Jurkat, Clone E6-1 (cell line): ENCODE measurements at regions not wholly inside any gene's neighbourhood (a gene's known extent, or its start where the extent isn't known, plus 50 kb on each side); places are given as distances from the start of the nearest gene placed in this dataset.
"Not testable (repeated sequence)": the region's sequence is repeated elsewhere in the genome, so short reads cannot be mapped to it uniquely, and the experiment has no call there.

ENCODE experiments used
- DNase-seq: peaks from one replicate; pipeline ENCODE4 v3.0.0-alpha.2; 2011; ENCODE audit warnings: low read depth, low spot score
- H3K4me3 ChIP-seq: 2 replicates; pipeline ENCODE4 v1.5.1; 2011; ENCODE audit warnings: mild to moderate bottlenecking, low read length, control low read depth, moderate library complexity

DNA sequence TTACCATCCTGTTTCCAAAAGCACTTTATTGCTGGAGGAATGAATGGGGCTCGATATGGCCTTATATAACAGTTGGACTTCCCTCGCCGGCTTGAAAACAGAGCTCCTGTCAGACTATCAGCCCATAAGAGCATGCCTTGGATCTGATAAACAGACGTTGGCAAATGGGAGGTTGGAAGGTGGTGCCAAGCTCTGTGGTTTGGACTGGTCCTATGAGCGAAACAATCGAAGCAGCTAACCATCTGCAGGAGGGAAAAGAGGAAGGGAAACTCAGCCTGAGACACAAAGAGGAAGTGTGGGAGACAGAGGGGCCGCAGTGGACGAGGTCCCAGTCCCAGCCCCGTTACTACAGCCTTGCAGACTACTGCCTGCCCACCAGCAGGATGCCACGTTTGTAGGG lies 92.9 kb downstream of the TFAP2C start:
- DNase-seq, result no peak
- no peak overlapping the region for H3K4me3 ChIP-seq

DNA sequence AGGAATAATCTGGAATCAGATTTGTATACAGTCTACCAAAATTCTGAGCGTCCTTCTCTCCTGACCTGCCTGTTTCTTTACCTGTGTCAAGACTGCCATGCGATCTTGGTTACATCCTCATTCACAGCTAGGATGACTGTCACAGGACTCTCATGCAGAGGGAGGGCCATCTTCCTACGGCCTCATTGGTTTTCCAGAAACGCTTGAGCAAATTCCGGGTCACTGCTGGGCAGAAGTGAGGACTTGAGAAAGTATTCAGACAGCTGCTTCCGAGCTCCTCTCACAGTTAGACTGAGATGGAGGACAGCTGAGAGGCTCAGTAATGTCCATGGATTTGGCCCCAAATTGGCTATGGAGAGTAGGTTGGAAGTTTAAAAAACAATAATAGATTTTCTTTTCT lies 94.2 kb downstream of the TFAP2C start:
- no peak for DNase-seq

DNA sequence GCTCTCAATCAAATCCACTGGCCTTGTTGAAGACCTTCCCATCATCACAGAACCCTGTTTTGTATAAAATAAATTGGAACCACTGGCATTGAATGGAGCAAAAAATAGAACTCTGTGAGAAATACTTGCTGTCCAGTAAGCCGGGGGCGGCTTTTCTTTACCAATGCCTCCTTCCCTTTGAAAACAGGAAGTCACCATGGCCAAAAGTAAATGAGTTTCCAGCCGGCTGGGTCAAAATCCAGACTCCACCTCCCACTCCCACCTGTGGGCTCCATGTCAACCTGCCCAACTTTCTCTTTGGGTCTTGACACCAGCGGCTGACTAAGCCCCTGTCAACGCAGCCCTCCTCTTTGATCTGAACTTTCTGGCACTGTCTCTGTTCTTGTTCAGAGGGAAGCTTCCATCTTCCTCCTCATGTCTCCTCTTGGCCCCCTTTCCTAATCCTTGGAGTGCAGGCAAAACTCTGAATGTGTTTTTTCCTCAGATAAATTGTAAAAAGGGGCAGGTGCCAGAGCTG lies 95.2 kb downstream of the TFAP2C start:
- no peak overlapping the region for H3K4me3 ChIP-seq
- DNase-seq, result no peak

More for the DNA sequence above, 94.2 kb downstream of the TFAP2C start:
- no peak overlapping the region for H3K4me3 ChIP-seq

DNA sequence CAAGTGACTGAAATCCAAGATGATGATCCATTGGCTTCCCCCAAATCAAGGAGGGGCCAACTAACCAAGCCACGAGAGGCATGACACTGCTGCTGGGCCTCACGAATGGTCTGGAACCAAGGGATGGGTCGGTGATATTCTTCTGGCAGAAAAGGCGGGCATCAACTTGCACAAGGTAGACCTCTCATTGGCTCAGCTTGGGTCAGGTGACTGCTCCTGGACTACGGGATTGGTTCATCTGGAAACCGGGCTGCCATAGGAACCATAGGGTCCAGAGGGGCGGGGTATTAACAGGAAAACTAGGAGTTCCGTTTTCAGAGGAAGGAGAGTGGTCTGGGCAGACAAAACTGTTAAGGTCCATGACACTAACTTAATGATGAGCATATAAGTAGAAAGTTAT lies 100.9 kb downstream of the TFAP2C start:
- no peak overlapping the region for H3K4me3 ChIP-seq
- DNase-seq, result no peak

DNA sequence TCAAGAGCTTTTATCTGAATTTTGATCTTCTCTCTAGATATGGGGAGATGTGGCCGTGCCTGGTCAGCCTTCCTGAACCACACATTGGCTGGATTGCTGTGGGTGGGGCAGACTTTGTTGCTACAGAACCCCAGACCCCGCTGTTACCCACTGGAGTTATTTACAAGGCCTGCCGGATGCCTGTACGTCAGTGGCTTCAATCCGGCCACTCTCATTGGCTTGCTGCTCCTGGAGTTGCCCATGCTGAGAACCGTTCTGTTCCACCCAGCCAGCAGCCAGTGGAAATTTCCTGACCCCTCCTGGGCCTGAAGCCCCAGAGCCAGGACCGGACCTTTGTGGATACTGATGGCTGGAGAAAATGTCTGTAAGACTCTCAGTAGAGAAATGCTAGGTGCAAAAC lies 101.9 kb downstream of the TFAP2C start:
- DNase-seq, result no peak
- no peak overlapping the region for H3K4me3 ChIP-seq

DNA sequence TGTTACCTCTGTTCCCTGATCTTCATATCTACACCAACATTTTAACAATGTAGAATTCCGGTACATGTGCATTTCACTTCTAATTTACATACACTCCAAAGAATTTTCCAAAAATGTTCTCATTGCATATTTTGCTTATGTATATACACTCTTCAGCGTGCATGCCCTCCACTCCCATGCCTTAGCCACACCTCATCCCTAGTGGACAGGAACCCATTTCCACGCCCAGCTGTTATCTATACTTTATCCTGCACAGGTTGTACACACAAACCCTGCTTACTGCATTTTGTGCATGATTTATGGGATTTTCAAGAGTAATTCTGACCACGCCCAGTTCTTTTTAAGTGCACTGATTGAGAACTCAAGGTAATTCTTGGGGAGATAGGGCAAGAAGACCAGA lies 102.4 kb downstream of the TFAP2C start:
- no peak overlapping the region for H3K4me3 ChIP-seq
- no peak for DNase-seq

DNA sequence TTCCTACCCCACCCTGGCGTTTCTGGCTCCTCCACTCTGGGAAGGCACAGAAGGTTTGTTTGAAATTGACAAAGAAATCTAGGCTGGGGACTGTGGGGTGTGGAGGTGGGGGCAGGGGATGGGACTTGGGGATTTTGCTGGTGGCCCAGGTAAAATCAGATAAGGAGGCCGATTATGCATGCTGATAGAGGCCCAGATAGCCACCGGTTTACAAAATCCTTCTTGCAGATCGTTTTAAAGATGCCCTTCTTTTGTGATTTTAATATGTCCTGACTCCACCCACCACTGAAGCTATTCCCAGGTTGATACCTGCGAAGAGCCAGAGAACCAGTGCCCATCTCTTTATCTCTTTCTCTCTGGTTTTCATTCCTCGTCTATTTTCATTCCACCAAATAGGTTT lies 104.9 kb downstream of the TFAP2C start:
- DNase-seq, result no peak
- no peak overlapping the region for H3K4me3 ChIP-seq

DNA sequence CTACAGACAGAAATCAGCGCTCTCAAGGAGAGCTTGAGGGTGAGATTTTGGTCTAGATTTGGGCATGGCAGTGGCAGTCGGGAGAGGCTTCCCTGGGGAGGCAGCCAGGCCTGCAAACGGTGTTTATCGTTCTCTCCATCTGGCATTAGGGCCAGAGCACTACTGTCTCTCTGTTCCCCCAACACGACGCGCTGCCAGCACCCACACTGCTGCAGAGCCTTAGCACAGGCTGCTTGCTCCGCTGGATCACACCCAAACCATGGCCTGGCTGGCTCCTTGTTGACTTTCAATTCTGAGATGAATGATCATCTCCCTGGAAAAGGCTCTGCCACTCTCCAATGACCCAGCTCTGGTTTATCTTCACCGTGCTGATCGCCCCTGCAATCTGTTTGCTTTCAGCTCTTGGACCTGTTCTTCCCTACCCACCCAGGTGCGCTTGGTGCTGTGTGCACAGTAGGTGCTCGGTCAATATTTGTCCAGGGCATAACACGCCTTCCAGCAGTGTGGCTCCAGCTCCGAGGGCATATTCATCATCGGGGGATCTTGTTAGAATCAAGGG lies 106.1 kb downstream of the TFAP2C start:
- no peak for DNase-seq
- H3K4me3 ChIP-seq, result no peak overlapping the region

DNA sequence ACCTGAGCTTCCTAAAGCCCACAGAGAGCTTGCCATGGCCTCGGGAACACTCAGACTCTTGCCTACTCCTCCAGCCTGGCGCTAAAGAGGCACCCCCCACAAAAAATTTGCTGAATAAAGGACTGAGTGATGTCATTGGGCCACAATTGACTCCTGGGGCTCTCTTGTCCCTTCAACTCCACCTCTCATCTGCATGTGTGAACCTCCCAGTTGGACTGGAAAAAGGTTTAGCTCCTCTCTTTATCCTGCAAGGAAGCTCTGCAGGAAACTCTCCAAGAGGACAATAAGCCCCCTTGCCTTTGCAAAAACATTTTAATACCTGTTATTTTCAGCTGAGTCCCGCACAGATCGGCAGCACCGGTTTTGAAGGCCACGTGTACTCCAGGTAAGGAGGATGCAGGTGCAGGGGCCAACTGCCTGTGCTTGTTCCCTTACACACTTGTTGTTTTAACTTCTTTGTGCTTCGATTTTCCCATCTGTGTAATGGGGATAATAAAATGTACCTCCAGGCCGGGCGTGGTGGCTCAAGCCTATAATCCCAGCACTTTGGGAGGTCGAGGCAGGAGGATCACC lies 107.3 kb downstream of the TFAP2C start:
- DNase-seq, result no peak
- H3K4me3 ChIP-seq, result no peak overlapping the region

DNA sequence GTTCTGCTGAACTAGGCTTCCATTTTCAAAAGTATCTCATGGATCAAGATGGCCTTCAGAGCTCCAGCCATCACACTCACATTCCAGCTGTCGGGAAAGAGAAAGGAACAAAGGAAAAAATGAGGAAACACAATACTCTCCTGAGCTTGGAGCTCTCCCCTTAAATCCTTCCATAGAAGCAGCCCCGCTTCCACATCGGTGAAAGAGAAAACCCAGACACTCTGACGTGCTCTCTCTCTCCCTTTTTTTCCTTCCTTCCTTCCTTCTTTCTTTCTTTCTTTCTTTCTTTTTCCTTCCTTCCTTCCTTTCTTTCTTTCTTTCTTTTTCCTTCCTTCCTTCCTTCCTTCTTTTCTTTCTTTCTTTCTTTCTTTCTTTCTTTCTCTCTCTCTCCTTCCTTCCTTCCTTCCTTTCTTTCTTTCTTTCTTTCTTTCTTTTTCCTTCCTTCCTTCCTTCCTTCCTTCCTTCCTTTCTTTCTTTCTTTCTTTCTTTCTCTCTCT lies 115.3 kb downstream of the TFAP2C start:
- not testable (repeated sequence) for DNase-seq, H3K4me3 ChIP-seq

DNA sequence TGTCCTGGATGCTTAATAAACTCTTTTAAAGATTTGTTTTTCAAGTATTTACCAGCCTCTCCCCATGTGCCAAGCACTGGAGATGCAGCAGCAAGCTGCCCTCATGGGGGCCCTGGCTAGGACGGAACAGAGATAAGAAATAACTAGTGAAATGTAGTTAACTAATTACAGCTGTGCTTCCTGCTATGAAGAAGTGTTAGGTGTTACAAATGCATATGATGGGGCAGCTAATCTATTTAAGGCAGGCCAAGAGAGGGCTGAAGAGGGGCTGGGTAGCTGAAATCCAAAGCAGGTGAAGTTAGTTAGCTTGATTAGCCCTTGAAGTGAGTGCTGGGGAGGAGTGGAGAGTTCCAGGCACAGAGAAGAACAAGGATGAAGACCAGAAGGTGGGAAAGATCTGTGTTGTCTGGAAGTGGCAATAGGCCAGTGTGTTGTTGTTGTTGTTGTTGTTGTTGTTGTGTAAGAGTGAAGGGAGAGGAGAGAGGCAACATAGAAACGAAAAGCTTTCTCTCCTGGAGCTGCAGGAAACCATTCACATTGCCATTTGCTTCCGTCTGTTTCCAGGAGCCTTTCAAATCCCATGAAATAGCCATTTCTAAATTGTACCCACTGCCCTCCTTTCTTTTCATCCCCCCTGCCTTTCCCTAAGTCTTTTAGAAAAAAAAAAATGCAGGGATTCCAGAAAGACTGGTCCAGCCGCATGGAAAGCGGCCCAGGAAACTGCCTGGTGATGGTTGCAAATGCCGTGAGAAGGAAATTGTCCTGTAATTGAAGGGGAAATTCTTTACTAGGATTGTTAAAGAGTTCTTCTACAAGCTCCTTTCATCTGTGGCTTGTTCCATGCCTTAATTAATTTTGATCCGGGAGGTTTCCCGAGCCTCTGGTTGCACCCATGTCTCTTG lies 119.6 kb downstream of the TFAP2C start:
- H3K4me3 ChIP-seq, result no peak overlapping the region
- DNase-seq, result no peak

DNA sequence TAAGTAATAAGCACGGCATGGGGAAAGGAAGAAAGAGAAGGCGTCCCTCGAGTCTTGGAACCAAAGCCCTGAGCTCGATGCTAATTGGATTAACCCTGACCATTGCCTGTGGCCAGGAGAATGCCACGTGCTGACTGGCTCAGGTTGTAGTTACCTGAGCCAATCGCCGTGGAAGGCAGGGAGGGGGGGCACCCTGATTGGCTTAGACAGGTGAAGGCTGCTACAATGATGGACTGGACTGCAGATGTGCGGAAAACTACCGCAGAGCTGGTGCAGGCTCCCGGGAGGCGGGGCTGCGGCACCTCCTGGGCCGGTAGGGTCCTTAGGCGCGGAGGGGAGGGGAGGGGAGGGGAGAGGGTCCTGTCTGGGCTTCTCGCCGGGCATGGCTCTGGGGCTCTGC lies 121.3 kb downstream of the TFAP2C start:
- no peak for DNase-seq
- H3K4me3 ChIP-seq, result no peak overlapping the region

DNA sequence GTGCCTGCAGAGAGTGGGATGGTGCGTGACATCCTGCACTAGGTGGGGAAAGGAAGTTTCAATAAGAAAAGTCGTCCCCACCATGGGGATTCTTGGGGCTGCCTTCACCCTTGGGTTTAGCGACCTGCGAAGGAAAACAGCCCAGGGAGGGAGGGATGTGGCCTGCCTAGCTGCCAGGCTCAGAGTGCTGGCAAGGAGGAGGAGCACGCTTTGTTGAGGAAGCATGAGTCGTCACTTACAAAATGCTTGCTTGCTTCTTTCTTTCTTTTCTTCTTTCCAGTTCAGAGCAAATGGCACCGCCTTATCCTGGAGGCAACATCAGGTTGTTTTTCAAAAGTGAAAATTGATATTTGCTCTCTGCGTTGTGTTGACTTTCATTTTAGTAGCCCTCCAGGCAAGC lies 123.2 kb downstream of the TFAP2C start:
- DNase-seq, result no peak

DNA sequence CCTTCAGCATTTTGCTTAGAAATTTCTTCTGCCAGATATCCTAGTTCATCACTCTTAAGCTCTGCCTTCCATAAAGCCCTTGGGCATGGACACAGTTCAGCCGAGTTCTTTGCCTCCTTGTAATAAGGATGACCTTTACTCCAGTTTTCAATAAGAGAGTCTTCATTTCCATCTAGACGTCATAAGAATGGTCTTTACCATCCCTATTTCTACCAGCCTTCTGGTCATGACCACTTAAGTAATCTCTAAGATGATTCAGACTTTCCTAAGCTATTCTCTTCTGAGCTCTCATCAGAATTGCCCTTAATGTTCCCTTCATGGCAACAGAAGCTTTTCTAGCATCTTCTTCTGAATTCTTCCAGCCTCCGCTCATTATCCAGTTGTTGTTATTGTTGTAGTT lies 126.1 kb downstream of the TFAP2C start:
- no peak overlapping the region for H3K4me3 ChIP-seq
- no peak for DNase-seq

More for the DNA sequence above, 123.2 kb downstream of the TFAP2C start:
- H3K4me3 ChIP-seq, result no peak overlapping the region

DNA sequence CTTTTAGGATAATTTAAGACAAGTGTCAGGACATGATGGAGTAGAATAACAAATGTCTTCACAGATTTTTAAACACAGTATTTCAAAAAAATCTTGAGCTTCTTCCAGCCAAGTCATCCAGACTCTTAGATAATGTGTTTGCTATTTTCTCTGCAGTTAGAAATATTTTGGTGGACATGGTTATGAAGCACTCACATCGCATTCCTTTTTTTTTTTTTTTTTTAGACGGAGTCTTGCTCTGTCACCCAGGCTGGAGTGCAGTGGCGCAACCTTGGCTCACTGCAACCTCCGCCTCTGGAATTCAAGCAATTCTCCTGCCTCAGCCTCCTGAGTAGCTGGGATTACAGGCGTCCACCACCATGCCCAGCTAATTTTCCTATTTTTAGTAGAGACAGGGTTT lies 127.6 kb downstream of the TFAP2C start:
- DNase-seq, result not testable (repeated sequence)

DNA sequence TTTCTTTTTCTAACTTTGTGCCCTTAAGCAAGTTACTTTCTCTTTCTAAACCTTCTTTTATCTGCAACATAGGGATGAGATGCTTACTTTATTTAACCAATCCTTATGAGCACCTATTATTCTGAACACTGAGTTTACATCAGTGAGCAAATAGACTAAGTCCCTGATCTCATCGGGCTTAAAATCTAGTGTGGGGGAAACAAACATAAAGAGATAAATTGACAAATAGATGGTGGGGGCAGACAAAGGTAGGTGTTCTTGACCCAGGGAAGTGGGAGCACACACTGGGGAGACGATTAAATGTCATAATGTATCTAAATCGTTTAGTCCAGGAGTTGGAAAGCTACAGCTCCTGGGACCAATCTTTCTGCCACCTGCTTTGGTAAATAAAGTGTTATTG lies 129.6 kb downstream of the TFAP2C start:
- H3K4me3 ChIP-seq, result no peak overlapping the region

More for the DNA sequence above, 127.6 kb downstream of the TFAP2C start:
- H3K4me3 ChIP-seq, result not testable (repeated sequence)

DNA sequence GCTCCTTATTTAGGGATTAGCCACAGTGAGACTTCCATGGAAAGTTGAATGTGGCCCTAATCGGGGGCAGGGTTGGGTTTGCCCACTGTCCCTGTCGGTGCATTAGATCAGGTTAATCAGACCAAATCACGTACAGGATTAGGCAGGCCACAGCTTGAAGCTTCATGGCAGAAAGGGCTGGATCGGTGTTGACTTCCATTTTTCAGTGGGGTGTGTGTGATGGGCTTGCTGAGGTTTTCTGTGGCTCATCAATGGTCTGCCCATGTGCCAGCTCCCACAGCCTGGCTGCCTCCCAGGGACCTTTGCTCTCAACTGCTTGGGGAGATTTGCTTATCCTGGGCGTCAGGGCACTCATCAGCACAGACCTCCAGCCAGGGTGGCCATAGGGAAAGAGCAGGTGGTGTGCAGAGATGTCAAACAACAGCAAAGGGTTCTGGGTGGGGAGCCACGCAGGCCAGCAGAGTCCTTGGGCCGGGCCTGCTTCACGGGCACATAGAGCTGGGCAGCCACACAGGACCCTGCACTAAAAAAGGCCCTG lies 130.7 kb downstream of the TFAP2C start:
- H3K4me3 ChIP-seq, result no peak overlapping the region
- DNase-seq, result no peak

More for the DNA sequence above, 129.6 kb downstream of the TFAP2C start:
- DNase-seq, result no peak

DNA sequence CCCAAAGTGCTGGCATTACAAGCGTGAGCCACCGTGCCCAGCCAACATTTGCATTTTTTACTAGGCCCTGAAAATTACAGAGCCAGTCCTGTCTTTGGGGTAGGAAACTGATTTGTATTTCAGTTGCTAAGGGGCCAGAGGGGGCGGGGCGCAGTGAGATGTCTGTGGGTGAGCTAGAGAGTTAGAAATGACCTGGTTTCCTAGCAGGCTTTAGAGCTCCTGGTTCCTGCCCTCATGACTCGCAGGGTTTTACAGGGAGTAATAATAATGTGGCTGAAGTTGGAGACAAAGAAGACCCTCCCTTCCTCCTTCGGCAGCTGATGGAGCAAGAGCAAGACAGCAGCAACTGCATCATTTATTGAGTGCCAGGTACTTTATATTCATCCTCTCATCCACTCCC lies 131.5 kb downstream of the TFAP2C start:
- DNase-seq, result no peak
- no peak overlapping the region for H3K4me3 ChIP-seq

DNA sequence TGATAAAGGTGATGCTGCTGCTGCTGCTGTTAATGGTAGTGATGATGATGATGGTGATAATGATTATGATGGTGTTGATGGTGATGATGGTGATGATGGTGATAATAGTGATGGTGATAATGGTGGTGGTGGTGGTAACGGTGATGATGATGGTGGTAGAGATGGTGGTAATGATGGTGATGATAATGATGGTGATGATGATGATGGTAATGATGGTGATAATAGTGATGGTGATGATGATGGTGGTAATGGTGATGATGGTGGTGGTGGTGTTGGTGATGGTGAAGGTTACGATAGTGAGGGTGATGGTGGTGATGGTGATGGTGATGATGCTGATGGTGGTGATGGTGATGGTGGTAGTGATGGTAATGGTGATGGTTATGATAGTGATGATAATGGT lies 132.3 kb downstream of the TFAP2C start:
- no peak overlapping the region for H3K4me3 ChIP-seq
- no peak for DNase-seq

DNA sequence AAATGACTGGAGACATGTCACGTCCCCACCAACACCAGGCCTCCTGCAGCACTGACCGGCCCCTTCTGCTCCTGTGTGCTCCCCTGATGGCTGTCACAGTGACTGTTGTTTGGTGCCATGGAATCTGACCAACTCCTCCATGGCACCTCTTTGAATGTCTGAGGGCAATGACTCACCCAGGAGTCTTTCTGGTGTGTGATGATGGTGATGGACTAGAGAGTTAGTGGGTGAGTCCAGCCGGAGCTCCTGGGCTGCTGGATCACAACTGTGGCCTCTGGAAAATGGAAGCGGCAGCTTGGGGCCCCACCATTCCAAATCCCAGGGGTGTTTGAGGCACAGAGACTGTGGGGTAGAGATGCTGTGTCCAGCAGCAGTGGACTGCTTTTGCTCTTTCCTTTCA lies 133.3 kb downstream of the TFAP2C start:
- no peak overlapping the region for H3K4me3 ChIP-seq
- DNase-seq, result no peak
